Activated T-cell treated with anti-CD3 and anti-CD28 coated beads, Interleukin-2, amount 50 U/mL, for 72 hours (primary cell): ENCODE measurements at regions not wholly inside any gene's neighbourhood (a gene's known extent, or its start where the extent isn't known, plus 50 kb on each side); places are given as distances from the start of the nearest gene placed in this dataset.
"Not testable (repeated sequence)": the region's sequence is repeated elsewhere in the genome, so short reads cannot be mapped to it uniquely, and the experiment has no call there.

Source experiments
- ATAC-seq, 2 donors: fragments of 150-1000 bp; cut with Tn5 transposase; replicated peaks in 1 of 2; 2 replicates each; pipeline ENCODE4 v1.10.0; 2021; ENCODE audit warnings: moderate library complexity in 2 of 2, mild to moderate bottlenecking in 1 of 2
- DNase-seq, 2 donors: peaks; one replicate each; pipeline ENCODE4 v3.0.0; 2021 to 2022; ENCODE audit warnings: mixed read lengths in 1 of 2
- H3K27ac Mint-ChIP-seq: one replicate; pipeline ENCODE4 v1.8.0; 2022; ENCODE audit warnings: mild to moderate bottlenecking, moderate library complexity, mixed read lengths
- H3K27me3 Mint-ChIP-seq: one replicate; pipeline ENCODE4 v1.8.0; 2022; ENCODE audit warnings: low read depth, mixed read lengths
- H3K36me3 Mint-ChIP-seq, 2 donors: one replicate each; pipeline ENCODE4 v1.8.0; 2022; ENCODE audit warnings: mixed read lengths in 2 of 2, mild to moderate bottlenecking in 1 of 2; ENCODE audit not compliant: insufficient read depth in 2 of 2
- H3K4me1 Mint-ChIP-seq: one replicate; pipeline ENCODE4 v1.8.0; 2022; ENCODE audit warnings: low read depth, mixed read lengths
- H3K4me3 Mint-ChIP-seq, 2 donors: one replicate each; pipeline ENCODE4 v1.8.0; 2022; ENCODE audit warnings: mild to moderate bottlenecking in 2 of 2, mixed read lengths in 2 of 2, moderate library complexity in 2 of 2
- H3K9me3 Mint-ChIP-seq, 2 donors: one replicate each; pipeline ENCODE4 v1.8.0; 2022; ENCODE audit warnings: mixed read lengths in 2 of 2

DNA sequence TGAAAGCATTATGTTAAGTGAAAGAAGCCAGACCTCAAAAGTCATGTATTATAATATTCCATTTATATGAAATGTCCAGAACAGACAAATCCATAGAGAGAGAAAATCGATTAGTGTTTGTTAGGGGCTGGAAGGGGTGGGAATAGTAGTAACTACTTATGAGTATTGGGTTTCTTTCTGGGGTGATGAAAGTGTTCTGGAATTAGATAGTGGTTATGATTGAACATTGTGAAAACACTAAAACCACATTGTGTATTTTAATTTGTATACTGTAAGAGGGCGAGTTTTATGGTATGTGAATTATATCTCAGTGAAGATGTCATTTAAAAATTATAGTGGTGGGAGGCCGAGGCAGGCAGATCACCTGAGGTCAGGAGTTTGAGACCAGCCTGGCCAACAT, 52.0 kb upstream of the KIF13A start:
- no peaks in the 10 kb centered on the region for H3K9me3 Mint-ChIP-seq
- DNase-seq (no peak), ATAC-seq (no peak)
- H3K4me1 Mint-ChIP-seq: no peaks in the 10 kb centered on the region
- H3K27ac Mint-ChIP-seq: no peak overlapping the region
- H3K27me3 Mint-ChIP-seq: peaks cover 20% of the 10 kb centered on the region
- no peak overlapping the region for H3K4me3 Mint-ChIP-seq
- no peaks in the 10 kb centered on the region for H3K36me3 Mint-ChIP-seq

DNA sequence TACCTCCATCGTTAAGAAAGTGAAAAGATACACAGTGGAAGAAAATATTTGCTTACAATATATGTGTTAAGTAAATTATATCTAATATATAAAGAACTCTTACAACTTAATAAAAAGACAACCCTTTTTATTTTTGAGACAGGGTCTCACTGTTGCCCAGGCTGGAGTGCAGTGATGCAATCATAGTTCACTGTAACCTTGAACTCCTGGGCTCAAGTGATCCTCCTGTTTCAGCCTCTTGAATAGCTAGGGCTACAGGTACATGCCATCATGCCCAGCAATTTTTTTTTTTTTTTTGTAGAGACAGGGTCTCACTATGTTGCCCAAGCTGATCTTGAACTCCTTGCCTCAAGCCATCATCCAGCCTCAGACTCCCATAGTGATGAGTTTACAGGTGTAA, 50.8 kb upstream of the KIF13A start:
- H3K4me1 Mint-ChIP-seq, H3K9me3 Mint-ChIP-seq, ATAC-seq, H3K27ac Mint-ChIP-seq, H3K36me3 Mint-ChIP-seq, H3K4me3 Mint-ChIP-seq, DNase-seq: not testable (repeated sequence)
- peaks cover 14% of the 10 kb centered on the region for H3K27me3 Mint-ChIP-seq
